Adrenal gland (tissue), 5 donors: ENCODE measurements at regions not wholly inside any gene's neighbourhood (a gene's known extent, or its start where the extent isn't known, plus 50 kb on each side); places are given as distances from the start of the nearest gene placed in this dataset.

Experiments
- CTCF ChIP-seq, 6 experiments: fragments of 450-650 bp in 4 of 6; fragments of 200-600 bp in 2 of 6; sonication (generic) in 1 of 6; IDR thresholded peaks; 1 replicate in 5 of 6; 2 replicates in 1 of 6; pipeline versions ENCODE4 v1.5.1 to v1.8.0; 2016 to 2021; ENCODE audit warnings: antibody characterized with exemption in 6 of 6, mild to moderate bottlenecking in 2 of 6, moderate library complexity in 1 of 6
- POLR2A ChIP-seq, 2 donors: fragments of 450-650 bp; IDR thresholded peaks; one replicate each; pipeline ENCODE4 v1.6.1; 2017; ENCODE audit warnings: antibody characterized with exemption in 2 of 2, mild to moderate bottlenecking in 2 of 2, moderate library complexity in 1 of 2
- donor health status: DM: no; HTN: no; CAD: no.

DNA sequence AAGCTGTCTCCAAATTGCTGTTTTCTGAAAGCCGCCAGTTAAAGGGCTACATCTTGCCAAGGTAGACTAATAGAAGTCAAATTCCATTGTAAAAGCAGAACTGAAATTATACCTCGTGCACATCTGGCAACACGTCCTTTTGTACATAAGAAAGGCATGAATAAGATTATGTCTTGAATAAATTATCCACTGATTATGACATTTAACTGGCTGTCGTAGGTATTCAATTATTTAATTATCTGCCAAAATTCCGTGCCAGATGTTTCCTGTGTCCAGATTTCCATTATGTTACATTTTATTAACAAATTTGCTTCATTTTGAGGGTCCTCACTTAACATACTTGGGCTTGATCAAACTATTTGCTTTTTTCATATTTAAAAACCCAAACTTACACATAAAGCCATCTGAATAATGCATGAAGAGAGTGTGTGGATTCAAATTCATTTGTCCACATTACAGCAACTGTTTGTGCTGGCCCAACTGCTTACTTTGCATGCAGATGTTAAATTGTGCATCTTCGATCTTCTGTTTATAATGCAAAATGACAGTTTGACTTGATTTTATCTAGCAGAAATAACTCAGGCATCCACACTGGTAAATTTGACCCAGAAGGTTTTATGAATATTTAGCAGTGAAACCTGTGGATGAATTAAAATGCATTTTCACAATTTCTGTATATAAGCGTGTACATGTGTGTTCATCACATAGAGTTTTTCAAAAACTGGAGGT lies 701.5 kb downstream of the ZNF385D start:
- TF ChIP-seq POLR2A (IDR thresholded peaks at IDR 0.05) (no peak), CTCF (IDR thresholded peaks at IDR 0.05) (no peak)
